ENCODE measurements at regions not wholly inside any gene's neighbourhood (a gene's known extent, or its start where the extent isn't known, plus 50 kb on each side); places are given as distances from the start of the nearest gene placed in this dataset.

GRCh38 chr1:99385852-99386251, 121.6 kb downstream of the PLPPR4 start:
- TF ChIP-seq CTCF (IDR thresholded peaks at IDR 0.05) (no peak), POLR2A (IDR thresholded peaks at IDR 0.05) (no peak)
